A549 (cell line): ENCODE measurements at regions not wholly inside any gene's neighbourhood (a gene's known extent, or its start where the extent isn't known, plus 50 kb on each side); places are given as distances from the start of the nearest gene placed in this dataset.

Experiments used
- ATAC-seq, 2 experiments: fragments of 200-7000 bp in 1 of 2; fragments of >200 bp in 1 of 2; cut with Nextera tagmentation in 1 of 2; cut with Tn5 transposase in 1 of 2; 3 replicates each; pipeline versions ENCODE4 v1.8.0 to v1.9.1; 2018 to 2020; ENCODE audit warnings: mild to moderate bottlenecking in 1 of 2, moderate library complexity in 1 of 2
- CTCF ChIA-PET: fragments of 300-600 bp; sonication (Branson Sonifier 250); formaldehyde crosslinking; extraction: SDS; loops from one replicate; lab custom pipeline; 2021; ENCODE audit warnings: antibody characterized with exemption, inconsistent platforms; lab: Yijun Ruan, JAX
- POLR2A ChIA-PET: fragments of 350-600 bp; formaldehyde crosslinking; extraction: SDS; loops from one replicate; lab custom pipeline; 2021; ENCODE audit warnings: antibody characterized with exemption, inconsistent platforms; lab: Yijun Ruan, JAX
- DNase-seq, 2 experiments: peaks; one replicate each; pipeline versions ENCODE4 v3.0.0 to v3.0.0-alpha.2; 2011 to 2016; ENCODE audit warnings: low read depth in 1 of 2, low spot score in 1 of 2
- FAIRE-seq: peaks from 2 replicates; lab custom pipeline; 2011; peaks lifted over from hg19 to GRCh38; lab: Jason Lieb, UNC
- H3K27ac ChIP-seq, 2 experiments: fragments of >200 bp; sonication (Bioruptor Twin); formaldehyde crosslinking; 3 replicates each; pipeline ENCODE4 v1.5.1; 2016 to 2017
- H3K4me1 ChIP-seq: fragments of >200 bp; sonication (Bioruptor Twin); formaldehyde crosslinking; 3 replicates; pipeline ENCODE4 v1.6.1; 2016
- H3K4me2 ChIP-seq: fragments of >200 bp; sonication (Bioruptor Twin); formaldehyde crosslinking; 3 replicates; pipeline ENCODE4 v1.6.1; 2016
- H3K4me3 ChIP-seq: fragments of >200 bp; sonication (Bioruptor Twin); formaldehyde crosslinking; 3 replicates; pipeline ENCODE4 v1.5.1; 2016
- H3K9me3 ChIP-seq: fragments of >200 bp; sonication (Bioruptor Twin); formaldehyde crosslinking; 3 replicates; pipeline ENCODE4 v1.6.1; 2016
- BHLHE40 ChIP-seq: IDR thresholded peaks from 2 replicates; pipeline ENCODE4 v1.6.1; 2012; ENCODE audit warnings: low read depth, low read length, inconsistent platforms
- CEBPB ChIP-seq, 2 experiments: fragments of >200 bp in 1 of 2; sonication (Bioruptor Twin) in 1 of 2; formaldehyde crosslinking in 1 of 2; IDR thresholded peaks; 2 replicates each; pipeline ENCODE4 v1.6.1; 2012 to 2016
- CHD4 ChIP-seq: fragments of 200-600 bp; sonication (generic); IDR thresholded peaks from 2 replicates; pipeline ENCODE4 v1.6.1; 2016; ENCODE audit warnings: antibody characterized with exemption, mild to moderate bottlenecking, borderline replicate concordance
- ESRRA ChIP-seq: fragments of 150-350 bp; IDR thresholded peaks from 2 replicates; pipeline ENCODE4 v1.6.1; 2014; ENCODE audit warnings: mild to moderate bottlenecking, low read length, borderline replicate concordance
- FOSB ChIP-seq: fragments of 250-450 bp; sonication (Bioruptor Pico); IDR thresholded peaks from 2 replicates; pipeline ENCODE4 v1.5.0; 2020; ENCODE audit warnings: mild to moderate bottlenecking, moderate library complexity
- GATA3 ChIP-seq: IDR thresholded peaks from 2 replicates; pipeline ENCODE4 v1.6.1; 2012; ENCODE audit warnings: borderline replicate concordance
- HDAC2 ChIP-seq: fragments of 200-600 bp; sonication (generic); IDR thresholded peaks from 2 replicates; pipeline ENCODE4 v1.6.1; 2016
- HOXB5 ChIP-seq: fragments of 250-450 bp; sonication (Bioruptor Pico); IDR thresholded peaks from 2 replicates; pipeline ENCODE4 v1.5.0; 2020; ENCODE audit warnings: mild to moderate bottlenecking, moderate library complexity
- JUN ChIP-seq, 2 experiments: fragments of >200 bp; sonication (Bioruptor Twin); formaldehyde crosslinking; IDR thresholded peaks; 2 replicates in 1 of 2; 3 replicates in 1 of 2; pipeline ENCODE4 v1.6.1; 2016 to 2017
- MAFK ChIP-seq: fragments of 450-650 bp; IDR thresholded peaks from 2 replicates; pipeline ENCODE4 v1.6.1; 2014; ENCODE audit not compliant: partially characterized antibody
- POLR2AphosphoS2 ChIP-seq: conservative IDR thresholded peaks from 2 replicates; pipeline ENCODE4 v1.6.1; 2012; ENCODE audit warnings: low read length, improper control_type of control experiment, inconsistent platforms
- RCOR1 ChIP-seq: fragments of 150-350 bp; IDR thresholded peaks from 2 replicates; pipeline ENCODE4 v1.6.1; 2014; ENCODE audit warnings: antibody characterized with exemption, low read length, low read depth
- SMC3 ChIP-seq: fragments of >200 bp; sonication (Bioruptor Twin); formaldehyde crosslinking; IDR thresholded peaks from 3 replicates; pipeline ENCODE4 v1.6.1; 2018; ENCODE audit warnings: inconsistent platforms
- WGBS: methylation state at CpG from one replicate; pipeline ENCODE4 v1.1.6; 2017; ENCODE audit errors: missing lambda C conversion rate; 5-methylcytosine and 5-hydroxymethylcytosine counted together
- TF ChIP-seq, protein P1 (sequence below): fragments of >200 bp; sonication (Bioruptor Twin); formaldehyde crosslinking; IDR thresholded peaks from 3 replicates; pipeline ENCODE4 v1.5.1; 2016
- TF ChIP-seq, protein P2 (sequence below): IDR thresholded peaks from 2 replicates; pipeline ENCODE4 v1.6.1; 2012
- TF ChIP-seq, protein P3 (sequence below): fragments of >200 bp; sonication (Bioruptor Twin); formaldehyde crosslinking; IDR thresholded peaks from 3 replicates; pipeline ENCODE4 v1.6.1; 2016

DNA sequence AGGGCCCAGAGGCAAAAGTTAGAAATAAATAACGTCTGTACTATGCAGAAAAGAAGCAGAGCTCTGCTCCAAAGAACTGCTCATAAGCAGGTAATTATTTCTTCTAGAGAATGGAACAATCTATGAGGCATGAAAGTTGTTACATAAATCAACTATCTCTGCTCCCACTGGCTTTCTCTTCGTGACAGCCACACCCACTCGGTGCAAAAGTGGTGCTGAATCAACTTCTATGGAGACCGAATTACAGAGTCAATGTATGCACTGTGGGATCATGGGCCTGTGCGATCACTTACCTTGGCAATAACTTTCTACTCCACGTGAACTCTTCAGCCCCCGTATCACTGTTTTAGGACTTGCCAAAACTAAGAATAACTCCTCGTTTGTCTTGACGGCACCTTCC lies 99.4 kb upstream of the ATXN3L start:
- Histone ChIP-seq H3K4me2 (no peak overlapping the region; the same call in 2 of the 3 replicates), H3K27ac (peak overlapping the region; percentile 52 to 69; a peak in 3 of 6 replicates), H3K4me1 (peaks cover 17% of the 10 kb centered on the region), H3K4me3 (no peak overlapping the region), H3K9me3 (no peaks in the 10 kb centered on the region)
- ATAC-seq, result no peak
- ChIA-PET POLR2A (no interaction called here), CTCF (no interaction called here)
- DNase-seq, result no peak
- WGBS, result 88% methylated on average over 9 of the region's 9 CpGs
- no peak for TF ChIP-seq GATA3
- TF ChIP-seq ESRRA, result no peak
- no peak for TF ChIP-seq HOXB5 (CRISPR knock-in tag)
- TF ChIP-seq RCOR1, result no peak
- TF ChIP-seq FOSB (CRISPR knock-in tag), result no peak
- no peak for TF ChIP-seq CEBPB (IDR thresholded peaks at IDR 0.05)
- no peak for TF ChIP-seq SMC3
- TF ChIP-seq MAFK, result no peak
- TF ChIP-seq, protein P1, sequence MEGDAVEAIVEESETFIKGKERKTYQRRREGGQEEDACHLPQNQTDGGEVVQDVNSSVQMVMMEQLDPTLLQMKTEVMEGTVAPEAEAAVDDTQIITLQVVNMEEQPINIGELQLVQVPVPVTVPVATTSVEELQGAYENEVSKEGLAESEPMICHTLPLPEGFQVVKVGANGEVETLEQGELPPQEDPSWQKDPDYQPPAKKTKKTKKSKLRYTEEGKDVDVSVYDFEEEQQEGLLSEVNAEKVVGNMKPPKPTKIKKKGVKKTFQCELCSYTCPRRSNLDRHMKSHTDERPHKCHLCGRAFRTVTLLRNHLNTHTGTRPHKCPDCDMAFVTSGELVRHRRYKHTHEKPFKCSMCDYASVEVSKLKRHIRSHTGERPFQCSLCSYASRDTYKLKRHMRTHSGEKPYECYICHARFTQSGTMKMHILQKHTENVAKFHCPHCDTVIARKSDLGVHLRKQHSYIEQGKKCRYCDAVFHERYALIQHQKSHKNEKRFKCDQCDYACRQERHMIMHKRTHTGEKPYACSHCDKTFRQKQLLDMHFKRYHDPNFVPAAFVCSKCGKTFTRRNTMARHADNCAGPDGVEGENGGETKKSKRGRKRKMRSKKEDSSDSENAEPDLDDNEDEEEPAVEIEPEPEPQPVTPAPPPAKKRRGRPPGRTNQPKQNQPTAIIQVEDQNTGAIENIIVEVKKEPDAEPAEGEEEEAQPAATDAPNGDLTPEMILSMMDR, result no peak
- no peak for TF ChIP-seq BHLHE40
- TF ChIP-seq CHD4, result no peak
- no peak for FAIRE-seq

DNA sequence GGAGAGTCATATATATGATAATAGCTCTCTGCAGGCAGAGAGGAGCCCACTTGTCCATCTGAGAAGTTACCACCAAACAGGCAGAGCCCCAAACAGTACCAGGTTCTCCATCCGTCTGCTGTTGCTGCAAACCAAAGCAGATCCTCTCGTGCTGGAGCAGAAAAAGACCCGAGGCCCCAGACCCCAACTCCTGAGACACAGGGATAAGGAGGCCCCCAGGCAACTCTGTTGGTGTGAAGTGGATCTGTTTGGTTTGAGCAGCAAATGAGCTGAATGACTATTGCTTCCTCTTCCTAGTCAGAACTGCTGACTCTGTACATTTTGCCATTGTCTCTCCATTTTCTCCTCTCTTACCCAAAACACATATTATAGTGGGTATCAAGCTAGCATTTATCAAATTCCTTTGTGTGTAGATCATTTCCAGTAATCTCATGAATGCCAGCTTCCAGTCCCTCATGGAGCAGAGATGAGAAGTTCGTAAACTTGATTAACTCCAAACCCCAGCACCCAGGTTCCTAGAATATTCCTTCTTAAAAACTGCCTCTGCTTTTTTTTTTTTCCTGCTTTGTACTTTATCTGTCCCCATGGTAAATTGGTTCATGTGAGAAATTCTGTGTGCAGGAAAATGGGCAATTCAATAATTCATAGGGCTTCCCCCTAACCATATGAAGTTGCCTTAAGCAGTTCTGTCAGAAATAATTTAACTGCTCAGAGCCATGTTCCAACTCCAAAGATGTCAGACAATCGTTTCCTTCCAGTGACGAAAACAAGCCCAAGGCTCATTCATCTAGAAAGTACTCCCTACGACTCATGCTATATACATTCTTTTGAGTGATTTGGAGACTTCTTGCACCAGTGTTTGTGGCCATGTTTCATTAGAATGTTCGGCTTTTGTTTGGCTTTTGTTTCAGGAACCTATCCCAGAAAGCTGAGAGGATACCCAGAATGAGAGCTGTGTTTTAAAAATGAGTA lies 98.6 kb upstream of the ATXN3L start:
- no peak for ATAC-seq
- CTCF ChIA-PET, result interaction anchor here (0.6 to 1.3 kb wide), 2 partner anchors 9 to 10 kb away, joined by 3 to 5 read pairs; no protein-coding TSS in a partner anchor

DNA sequence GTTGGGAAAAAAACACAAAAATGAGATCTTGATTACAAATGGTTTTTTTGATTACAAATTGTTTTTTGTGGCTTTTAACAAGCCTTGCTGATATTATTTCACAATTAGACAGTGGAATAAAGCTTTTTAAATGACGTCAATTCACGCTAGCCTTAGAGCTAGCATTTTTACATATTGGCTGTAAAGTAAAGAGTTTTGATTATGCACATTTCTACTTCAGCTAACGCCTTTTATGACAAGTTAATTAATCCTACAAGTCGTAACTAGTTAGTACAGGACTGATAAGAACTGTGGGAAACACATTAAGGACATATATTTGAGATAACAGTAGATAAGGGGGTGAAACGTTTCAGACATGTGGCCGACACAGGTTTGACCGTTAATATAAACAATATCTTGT lies 95.7 kb upstream of the ATXN3L start:
- DNase-seq, result no peak
- ATAC-seq, result no peak
- Histone ChIP-seq H3K4me1 (peaks cover 17% of the 10 kb centered on the region), H3K9me3 (no peaks in the 10 kb centered on the region), H3K4me2 (no peak overlapping the region), H3K4me3 (no peak overlapping the region), H3K27ac (no peak overlapping the region)
- FAIRE-seq, result no peak
- ChIA-PET POLR2A (no interaction called here), CTCF (interaction anchor here (1.2 kb wide), 1 partner anchor 12 kb away, joined by 3 read pairs; no protein-coding TSS in a partner anchor)
- WGBS, result 92% methylated on average over 7 of the region's 7 CpGs
- TF ChIP-seq POLR2AphosphoS2 (no peak), SMC3 (no peak), JUN (IDR thresholded peaks at IDR 0.05) (no peak), HDAC2 (no peak), MAFK (no peak)
- TF ChIP-seq, protein P2, sequence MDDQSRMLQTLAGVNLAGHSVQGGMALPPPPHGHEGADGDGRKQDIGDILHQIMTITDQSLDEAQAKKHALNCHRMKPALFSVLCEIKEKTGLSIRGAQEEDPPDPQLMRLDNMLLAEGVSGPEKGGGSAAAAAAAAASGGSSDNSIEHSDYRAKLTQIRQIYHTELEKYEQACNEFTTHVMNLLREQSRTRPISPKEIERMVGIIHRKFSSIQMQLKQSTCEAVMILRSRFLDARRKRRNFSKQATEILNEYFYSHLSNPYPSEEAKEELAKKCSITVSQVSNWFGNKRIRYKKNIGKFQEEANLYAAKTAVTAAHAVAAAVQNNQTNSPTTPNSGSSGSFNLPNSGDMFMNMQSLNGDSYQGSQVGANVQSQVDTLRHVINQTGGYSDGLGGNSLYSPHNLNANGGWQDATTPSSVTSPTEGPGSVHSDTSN, result no peak
- TF ChIP-seq, protein P3, sequence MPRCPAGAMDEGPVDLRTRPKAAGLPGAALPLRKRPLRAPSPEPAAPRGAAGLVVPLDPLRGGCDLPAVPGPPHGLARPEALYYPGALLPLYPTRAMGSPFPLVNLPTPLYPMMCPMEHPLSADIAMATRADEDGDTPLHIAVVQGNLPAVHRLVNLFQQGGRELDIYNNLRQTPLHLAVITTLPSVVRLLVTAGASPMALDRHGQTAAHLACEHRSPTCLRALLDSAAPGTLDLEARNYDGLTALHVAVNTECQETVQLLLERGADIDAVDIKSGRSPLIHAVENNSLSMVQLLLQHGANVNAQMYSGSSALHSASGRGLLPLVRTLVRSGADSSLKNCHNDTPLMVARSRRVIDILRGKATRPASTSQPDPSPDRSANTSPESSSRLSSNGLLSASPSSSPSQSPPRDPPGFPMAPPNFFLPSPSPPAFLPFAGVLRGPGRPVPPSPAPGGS, result no peak

More for the DNA sequence above, 98.6 kb upstream of the ATXN3L start:
- 47% methylated on average over 7 of the region's 8 CpGs for WGBS
- POLR2A ChIA-PET, result no interaction called here
- FAIRE-seq (peak; percentile 63), DNase-seq (peak in 1 of 2 experiments; percentile 4)
- TF ChIP-seq BHLHE40 (no peak), MAFK (peak; percentile 92)
- Histone ChIP-seq H3K27ac (peak overlapping the region; percentile 52 to 69), H3K4me2 (peak overlapping the region; percentile 53), H3K4me3 (no peak overlapping the region), H3K9me3 (no peaks in the 10 kb centered on the region), H3K4me1 (peaks cover 17% of the 10 kb centered on the region)
